ENCODE measurements at regions not wholly inside any gene's neighbourhood (a gene's known extent, or its start where the extent isn't known, plus 50 kb on each side); places are given as distances from the start of the nearest gene placed in this dataset.

DNA sequence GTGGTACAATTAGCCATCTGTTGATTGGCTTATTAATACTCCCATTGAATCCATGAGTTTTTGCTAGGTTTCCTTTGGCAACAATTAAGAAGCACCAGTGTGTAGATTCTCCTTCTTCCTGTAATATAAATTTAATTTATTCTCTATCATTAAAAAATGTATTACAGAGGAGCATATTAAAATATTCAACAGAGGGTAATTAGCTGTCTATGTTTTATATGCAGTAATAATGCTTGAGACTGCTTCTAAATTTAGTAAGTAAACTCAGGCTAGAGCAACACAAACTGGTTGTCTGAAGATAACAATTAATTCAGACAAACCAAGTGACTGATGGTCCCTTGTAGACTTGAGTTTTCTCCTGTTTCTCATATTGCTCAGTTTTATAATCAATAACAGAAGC is 192.4 kb downstream of the FAT4 start:
- TF ChIP-seq POLR2A (IDR thresholded peaks at IDR 0.05), result no peak
- TF ChIP-seq, protein P1, sequence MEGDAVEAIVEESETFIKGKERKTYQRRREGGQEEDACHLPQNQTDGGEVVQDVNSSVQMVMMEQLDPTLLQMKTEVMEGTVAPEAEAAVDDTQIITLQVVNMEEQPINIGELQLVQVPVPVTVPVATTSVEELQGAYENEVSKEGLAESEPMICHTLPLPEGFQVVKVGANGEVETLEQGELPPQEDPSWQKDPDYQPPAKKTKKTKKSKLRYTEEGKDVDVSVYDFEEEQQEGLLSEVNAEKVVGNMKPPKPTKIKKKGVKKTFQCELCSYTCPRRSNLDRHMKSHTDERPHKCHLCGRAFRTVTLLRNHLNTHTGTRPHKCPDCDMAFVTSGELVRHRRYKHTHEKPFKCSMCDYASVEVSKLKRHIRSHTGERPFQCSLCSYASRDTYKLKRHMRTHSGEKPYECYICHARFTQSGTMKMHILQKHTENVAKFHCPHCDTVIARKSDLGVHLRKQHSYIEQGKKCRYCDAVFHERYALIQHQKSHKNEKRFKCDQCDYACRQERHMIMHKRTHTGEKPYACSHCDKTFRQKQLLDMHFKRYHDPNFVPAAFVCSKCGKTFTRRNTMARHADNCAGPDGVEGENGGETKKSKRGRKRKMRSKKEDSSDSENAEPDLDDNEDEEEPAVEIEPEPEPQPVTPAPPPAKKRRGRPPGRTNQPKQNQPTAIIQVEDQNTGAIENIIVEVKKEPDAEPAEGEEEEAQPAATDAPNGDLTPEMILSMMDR (IDR thresholded peaks at IDR 0.05), result no peak

Measured in lower leg skin (tissue), 3 donors.